NB4 (cell line): ENCODE measurements at regions not wholly inside any gene's neighbourhood (a gene's known extent, or its start where the extent isn't known, plus 50 kb on each side); places are given as distances from the start of the nearest gene placed in this dataset.

Experiments used
- CTCF ChIP-seq: IDR thresholded peaks from one replicate; pipeline ENCODE4 v1.5.1; 2012; ENCODE audit warnings: low read depth, low read length
- MAX ChIP-seq: IDR thresholded peaks from 2 replicates; pipeline ENCODE4 v1.6.1; 2011; ENCODE audit warnings: low read depth, low read length
- POLR2A ChIP-seq: IDR thresholded peaks from 2 replicates; pipeline ENCODE4 v1.6.1; 2011; ENCODE audit warnings: mild to moderate bottlenecking; ENCODE audit not compliant: insufficient read length; ENCODE audit errors: extremely low read depth

GRCh38 chrX:107560980-107561379, 67.3 kb upstream of the PRPS1 start:
- TF ChIP-seq POLR2A (no peak), MAX (no peak), CTCF (no peak)
